Stimulated activated CD4-positive, alpha-beta T cell treated with anti-CD3 and anti-CD28 coated beads, Interleukin-12 subunit alpha, Interleukin-12 subunit beta, amount 100 ng/mL, for 4 hours (primary cell): ENCODE measurements at regions not wholly inside any gene's neighbourhood (a gene's known extent, or its start where the extent isn't known, plus 50 kb on each side); places are given as distances from the start of the nearest gene placed in this dataset.

Experiments used
- DNase-seq: peaks from one replicate; pipeline ENCODE4 v3.0.0-alpha.2; 2020

DNA sequence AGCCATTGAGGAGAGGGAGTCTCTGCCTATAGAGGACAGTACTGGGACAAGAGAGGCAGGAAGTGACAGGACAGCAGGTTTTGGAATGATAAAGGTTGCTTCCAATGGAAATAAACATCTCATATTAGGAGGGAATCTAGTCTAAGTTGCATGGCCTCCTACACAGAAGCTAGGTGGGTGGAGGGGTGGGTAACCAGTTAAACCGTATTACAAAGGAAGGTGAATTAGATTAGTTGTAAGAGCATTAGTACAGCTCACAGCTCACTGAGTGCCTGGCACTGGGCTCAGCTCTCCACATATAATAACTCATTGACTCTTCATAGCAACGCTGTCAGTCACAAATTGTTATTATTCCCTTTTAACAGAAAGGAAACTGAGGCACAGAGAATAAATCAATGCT is 468.1 kb downstream of the PTPRU start:
- no peak for DNase-seq

DNA sequence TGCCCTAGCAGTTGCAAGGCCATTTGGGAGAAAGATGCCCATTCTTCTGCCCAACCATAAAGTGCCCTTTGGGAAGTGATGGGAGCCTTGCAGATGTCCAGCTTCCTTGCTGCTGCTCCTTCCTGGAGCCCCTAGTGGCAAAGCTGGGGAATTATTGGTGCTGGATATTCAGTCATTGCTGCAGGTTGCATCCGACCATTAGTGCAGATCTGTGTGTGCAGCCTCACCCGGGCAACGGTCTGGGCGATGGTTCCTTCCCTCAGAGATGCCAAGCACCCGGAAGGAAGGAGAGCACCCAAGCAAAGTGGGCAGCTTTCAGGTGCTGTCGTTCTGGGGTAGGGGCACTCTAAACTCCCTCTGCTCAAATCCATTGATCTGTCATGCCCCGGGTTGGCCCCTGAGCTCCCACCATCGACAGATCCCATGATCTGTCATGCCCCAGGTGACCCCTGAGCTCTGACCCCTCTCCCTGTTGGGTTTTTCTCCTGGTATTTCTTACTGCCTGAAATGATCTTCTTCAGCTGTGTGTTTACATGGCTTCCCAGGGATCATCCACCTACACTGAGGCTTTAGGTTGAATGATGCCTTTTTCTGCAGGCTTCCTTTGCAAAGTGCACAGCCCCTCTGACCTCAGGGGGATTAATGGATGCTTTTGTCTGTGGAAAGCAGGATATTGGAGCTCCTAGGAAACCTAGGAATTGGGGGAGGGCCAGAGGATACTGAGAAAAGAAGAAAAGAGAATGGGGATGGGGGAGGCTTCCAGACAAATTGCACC is 467.5 kb downstream of the PTPRU start:
- DNase-seq = no peak

DNA sequence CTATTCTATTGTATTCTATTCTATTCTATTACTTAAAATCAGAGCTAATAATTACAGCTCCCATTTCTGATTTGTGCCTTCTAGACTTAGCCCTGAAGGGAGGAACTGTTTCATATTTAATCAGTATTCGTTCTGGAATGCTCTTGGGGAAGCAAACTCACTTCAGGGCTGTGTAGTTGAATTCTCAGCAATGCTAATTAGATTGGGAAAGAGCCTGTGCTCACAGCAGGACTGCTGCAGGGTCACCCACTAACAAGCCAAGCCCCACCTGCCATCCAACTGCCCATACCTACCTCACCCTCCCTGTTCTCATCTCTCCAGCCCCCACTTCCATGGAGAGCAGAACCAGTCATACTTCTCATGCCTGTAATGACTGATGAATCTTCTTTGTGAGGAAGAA is 464.2 kb downstream of the PTPRU start:
- DNase-seq = no peak

- no peak for DNase-seq
Measured at GRCh38 chr1:29698626-29699025, 462.3 kb downstream of the PTPRU start.

DNA sequence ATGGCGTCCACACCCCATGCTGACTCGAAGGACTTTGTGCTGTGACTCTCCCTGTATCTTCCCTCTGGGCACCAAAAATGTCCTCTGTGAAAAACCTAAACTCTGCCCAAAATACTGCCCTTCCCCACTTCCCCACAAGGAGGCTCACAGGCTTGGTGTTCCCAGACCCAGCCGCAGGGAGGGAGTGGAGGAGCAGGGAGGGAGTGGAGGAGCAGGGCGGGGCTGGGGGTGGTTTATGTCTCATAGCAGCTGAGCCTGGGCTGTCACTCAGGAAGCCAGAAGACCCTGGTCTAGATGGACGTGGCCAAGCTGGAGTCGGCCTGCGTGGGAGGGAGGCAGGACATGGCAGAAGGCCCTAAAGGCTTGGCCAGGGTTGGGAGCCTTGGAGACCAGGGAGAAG is 461.7 kb downstream of the PTPRU start:
- no peak for DNase-seq

GRCh38 chr1:29697391-29697780 is 461.1 kb downstream of the PTPRU start:
- no peak for DNase-seq

GRCh38 chr1:29696656-29697390 is 460.5 kb downstream of the PTPRU start:
- DNase-seq = no peak

GRCh38 chr1:29695803-29696202 is 459.5 kb downstream of the PTPRU start:
- DNase-seq = no peak

- no peak for DNase-seq
Measured at GRCh38 chr1:29695036-29695435, 458.7 kb downstream of the PTPRU start.

DNA sequence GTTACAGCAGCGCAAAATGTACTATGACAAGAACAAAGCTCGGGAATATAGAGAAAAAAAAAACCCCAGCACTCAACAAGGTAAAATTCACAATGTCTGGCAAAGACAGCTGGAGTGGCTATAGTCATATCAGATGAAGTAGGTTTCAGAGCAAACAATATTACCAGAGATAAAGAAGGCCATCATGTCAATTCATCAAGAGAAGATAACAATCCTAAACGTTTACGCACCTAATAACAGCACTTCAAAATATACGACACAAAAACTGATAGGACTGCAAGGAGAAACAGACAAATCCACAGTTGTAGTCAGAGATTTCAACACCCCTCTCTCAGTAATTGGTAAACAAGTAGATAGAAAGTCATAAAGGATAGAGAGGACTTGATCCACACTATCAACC is 455.2 kb downstream of the PTPRU start:
- DNase-seq = no peak

DNA sequence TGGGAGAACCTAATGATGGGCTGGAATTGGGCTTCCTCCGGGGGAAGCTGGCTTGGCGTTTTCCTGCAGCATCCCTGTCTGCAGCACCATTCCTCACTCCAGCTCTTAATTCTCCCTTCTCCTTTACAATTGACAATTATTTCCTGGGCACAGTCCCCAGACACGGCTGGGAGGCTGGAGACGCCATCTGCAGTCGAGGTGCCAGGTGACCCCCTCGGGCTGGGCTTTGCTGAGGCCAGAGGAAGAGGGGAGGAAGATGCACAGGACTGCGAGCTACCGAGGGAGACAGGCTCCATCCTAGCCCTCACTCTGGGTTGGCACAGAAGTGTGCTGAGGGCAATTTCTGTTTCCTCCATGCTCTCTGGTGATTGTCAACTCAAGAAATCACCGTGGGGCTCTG is 453.8 kb downstream of the PTPRU start:
- no peak for DNase-seq

DNA sequence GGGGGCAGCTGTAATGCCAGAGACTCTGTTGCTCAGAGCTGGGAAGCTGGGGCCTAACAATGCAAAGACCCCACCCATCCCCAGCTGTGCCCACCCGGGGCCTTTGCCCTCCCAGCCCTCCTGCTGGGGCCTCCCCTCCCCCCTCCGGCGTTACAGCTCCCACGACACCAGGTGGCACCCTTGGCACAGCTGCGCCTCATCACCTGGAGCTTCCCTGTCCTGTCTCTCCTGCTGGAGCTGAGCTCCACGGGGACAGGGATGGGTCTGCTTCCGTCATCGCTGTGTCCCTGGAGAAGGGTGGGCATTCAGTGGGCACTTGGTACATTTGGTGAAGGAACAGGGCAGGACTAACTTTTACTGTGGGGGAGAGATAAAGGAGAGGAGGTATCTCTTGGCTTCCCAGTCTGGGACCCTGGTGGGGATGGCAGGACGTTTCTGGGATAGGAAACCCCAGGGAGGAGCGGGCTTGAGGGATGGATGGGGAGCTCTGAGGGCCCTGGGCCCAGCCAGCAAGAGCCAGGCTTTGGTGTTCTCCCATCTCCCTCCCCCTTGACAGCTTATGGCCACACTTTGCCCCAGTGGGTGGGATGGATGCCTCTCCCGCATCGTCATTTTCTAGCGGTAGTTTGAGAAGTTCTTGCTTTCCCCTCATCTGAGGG is 453.2 kb downstream of the PTPRU start:
- DNase-seq = no peak

- no peak for DNase-seq
Measured at GRCh38 chr1:29688471-29689365, 452.4 kb downstream of the PTPRU start.

GRCh38 chr1:29687601-29688244 is 451.4 kb downstream of the PTPRU start:
- no peak for DNase-seq

GRCh38 chr1:29687166-29687565 is 450.8 kb downstream of the PTPRU start:
- DNase-seq = no peak

GRCh38 chr1:29686012-29686930 is 449.9 kb downstream of the PTPRU start:
- no peak for DNase-seq

GRCh38 chr1:29685387-29685786 is 449.1 kb downstream of the PTPRU start:
- DNase-seq = no peak

GRCh38 chr1:29684141-29684540 is 447.8 kb downstream of the PTPRU start:
- no peak for DNase-seq

- no peak for DNase-seq
Measured at GRCh38 chr1:29683472-29683871, 447.1 kb downstream of the PTPRU start.

GRCh38 chr1:29682919-29683295 is 446.6 kb downstream of the PTPRU start:
- DNase-seq = no peak

DNA sequence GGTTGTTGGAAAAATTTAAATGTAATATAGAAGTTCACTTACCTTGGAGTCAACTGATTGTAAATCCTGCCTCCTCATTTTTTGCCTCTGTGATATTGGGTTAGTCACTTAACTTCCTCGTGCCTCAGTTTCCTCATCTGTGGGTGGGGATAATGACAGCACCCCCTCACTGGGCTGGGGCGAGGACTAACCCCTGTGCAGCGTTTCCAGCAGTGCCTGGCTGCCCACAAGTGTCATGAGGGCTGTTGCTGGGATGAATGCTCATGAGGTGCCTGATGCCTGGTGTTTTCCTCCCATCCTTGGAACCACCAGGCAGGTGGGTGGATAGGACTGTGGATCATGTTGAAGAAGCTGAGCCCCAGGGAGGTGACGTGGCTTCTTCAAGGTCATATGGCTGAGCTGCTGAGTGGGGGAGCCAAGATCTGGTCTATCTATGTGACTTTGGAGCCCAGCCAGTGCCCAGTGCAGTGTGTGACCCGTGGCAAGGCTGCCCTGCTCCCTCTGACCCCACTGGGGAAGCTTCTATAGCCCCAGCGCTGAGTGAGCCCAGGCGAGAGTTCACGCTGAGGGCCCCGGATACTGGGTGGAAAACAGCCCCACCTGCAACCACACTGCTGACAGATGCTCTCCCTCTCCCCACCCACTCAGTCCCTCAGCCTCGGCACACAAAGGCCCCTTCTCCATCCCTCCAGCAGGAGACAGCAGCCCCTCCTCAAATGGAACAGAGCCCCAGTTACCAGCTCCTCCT is 446.0 kb downstream of the PTPRU start:
- DNase-seq = no peak
